Mesothelial cell of epicardium (in vitro differentiated cells): ENCODE measurements at regions not wholly inside any gene's neighbourhood (a gene's known extent, or its start where the extent isn't known, plus 50 kb on each side); places are given as distances from the start of the nearest gene placed in this dataset.

Experiments used
- DNase-seq, 2 experiments: peaks; one replicate each; pipeline ENCODE4 v3.0.0; 2021; ENCODE audit warnings: low spot score in 2 of 2; ENCODE audit not compliant: unreplicated experiment in 2 of 2
- H3K27ac Mint-ChIP-seq: 2 replicates; pipeline ENCODE4 v1.8.0; 2021; ENCODE audit warnings: mixed read lengths
- H3K27me3 Mint-ChIP-seq: 2 replicates; pipeline ENCODE4 v1.8.0; 2021; ENCODE audit warnings: low read depth, mixed read lengths
- H3K36me3 Mint-ChIP-seq: 2 replicates; pipeline ENCODE4 v1.8.0; 2021; ENCODE audit warnings: mixed read lengths
- H3K4me1 Mint-ChIP-seq: 2 replicates; pipeline ENCODE4 v1.8.0; 2021; ENCODE audit warnings: mixed read lengths
- H3K4me3 Mint-ChIP-seq: 2 replicates; pipeline ENCODE4 v1.8.0; 2021; ENCODE audit warnings: mild to moderate bottlenecking, moderate library complexity, mixed read lengths
- H3K9me3 Mint-ChIP-seq: 2 replicates; pipeline ENCODE4 v1.8.0; 2021; ENCODE audit warnings: mixed read lengths
- TF ChIP-seq, protein P1 (sequence below): fragments of 200-600 bp; sonication (generic); IDR thresholded peaks from one replicate; pipeline ENCODE4 v1.5.0; 2021; ENCODE audit warnings: antibody characterized with exemption; ENCODE audit not compliant: unreplicated experiment

DNA sequence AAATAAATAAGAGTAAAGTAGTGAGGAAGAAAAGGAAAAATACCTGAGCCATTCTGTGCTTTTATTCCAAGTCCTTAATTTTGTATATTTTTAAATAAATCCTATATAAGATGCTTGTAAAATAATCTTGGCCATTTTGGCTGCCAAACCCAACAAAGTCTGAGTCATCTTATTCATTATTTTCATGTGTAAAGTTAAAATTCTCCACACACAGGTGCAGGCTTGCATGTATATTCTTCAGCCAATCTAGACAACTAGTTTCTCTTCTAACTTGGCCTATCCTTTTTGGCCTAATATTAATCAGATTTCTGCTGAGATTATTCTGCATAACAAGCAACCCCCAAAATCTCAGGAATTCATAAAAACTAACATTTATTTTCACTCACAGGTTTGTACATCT is 189.8 kb upstream of the ATP11B start:
- no peak for DNase-seq
- Mint-ChIP-seq H3K36me3 (no peaks in the 10 kb centered on the region), H3K27ac (no peak overlapping the region), H3K9me3 (no peaks in the 10 kb centered on the region), H3K4me3 (no peak overlapping the region), H3K4me1 (peaks cover 14% of the 10 kb centered on the region), H3K27me3 (no peaks in the 10 kb centered on the region)
- TF ChIP-seq, protein P1, sequence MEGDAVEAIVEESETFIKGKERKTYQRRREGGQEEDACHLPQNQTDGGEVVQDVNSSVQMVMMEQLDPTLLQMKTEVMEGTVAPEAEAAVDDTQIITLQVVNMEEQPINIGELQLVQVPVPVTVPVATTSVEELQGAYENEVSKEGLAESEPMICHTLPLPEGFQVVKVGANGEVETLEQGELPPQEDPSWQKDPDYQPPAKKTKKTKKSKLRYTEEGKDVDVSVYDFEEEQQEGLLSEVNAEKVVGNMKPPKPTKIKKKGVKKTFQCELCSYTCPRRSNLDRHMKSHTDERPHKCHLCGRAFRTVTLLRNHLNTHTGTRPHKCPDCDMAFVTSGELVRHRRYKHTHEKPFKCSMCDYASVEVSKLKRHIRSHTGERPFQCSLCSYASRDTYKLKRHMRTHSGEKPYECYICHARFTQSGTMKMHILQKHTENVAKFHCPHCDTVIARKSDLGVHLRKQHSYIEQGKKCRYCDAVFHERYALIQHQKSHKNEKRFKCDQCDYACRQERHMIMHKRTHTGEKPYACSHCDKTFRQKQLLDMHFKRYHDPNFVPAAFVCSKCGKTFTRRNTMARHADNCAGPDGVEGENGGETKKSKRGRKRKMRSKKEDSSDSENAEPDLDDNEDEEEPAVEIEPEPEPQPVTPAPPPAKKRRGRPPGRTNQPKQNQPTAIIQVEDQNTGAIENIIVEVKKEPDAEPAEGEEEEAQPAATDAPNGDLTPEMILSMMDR = no peak

GRCh38 chr3:182605882-182606611 is 187.3 kb upstream of the ATP11B start:
- Mint-ChIP-seq H3K9me3 (no peaks in the 10 kb centered on the region), H3K27me3 (no peaks in the 10 kb centered on the region), H3K27ac (no peak overlapping the region), H3K4me1 (peaks cover 32% of the 10 kb centered on the region), H3K4me3 (no peak overlapping the region), H3K36me3 (no peaks in the 10 kb centered on the region)
- TF ChIP-seq, protein P1 = no peak
- DNase-seq = no peak

GRCh38 chr3:182606905-182607504 is 186.3 kb upstream of the ATP11B start:
- TF ChIP-seq, protein P1 = no peak
- no peaks in the 10 kb centered on the region for H3K27me3 Mint-ChIP-seq

GRCh38 chr3:182608832-182609231 is 184.5 kb upstream of the ATP11B start:
- Mint-ChIP-seq H3K27ac (no peak overlapping the region), H3K27me3 (peaks cover 5% of the 10 kb centered on the region), H3K4me1 (peaks cover 29% of the 10 kb centered on the region), H3K9me3 (no peaks in the 10 kb centered on the region), H3K36me3 (no peaks in the 10 kb centered on the region), H3K4me3 (no peak overlapping the region)
- DNase-seq = no peak
- TF ChIP-seq, protein P1 = no peak

More at GRCh38 chr3:182606905-182607504, 186.3 kb upstream of the ATP11B start:
- Mint-ChIP-seq H3K9me3 (no peaks in the 10 kb centered on the region), H3K4me1 (peaks cover 32% of the 10 kb centered on the region), H3K4me3 (no peak overlapping the region), H3K27ac (no peak overlapping the region), H3K36me3 (no peaks in the 10 kb centered on the region)
- DNase-seq = no peak

- Mint-ChIP-seq H3K4me1 (peaks cover 25% of the 10 kb centered on the region), H3K4me3 (no peak overlapping the region), H3K9me3 (no peaks in the 10 kb centered on the region), H3K27me3 (peaks cover 10% of the 10 kb centered on the region), H3K27ac (peak overlapping the region; percentile 4), H3K36me3 (no peaks in the 10 kb centered on the region)
- DNase-seq = peak; percentile 34 to 47
- TF ChIP-seq, protein P1 = no peak
These were observed 183.6 kb upstream of the ATP11B start for GRCh38 chr3:182609575-182610156.
